Fibroblast of mammary gland (primary cell): ENCODE measurements at regions not wholly inside any gene's neighbourhood (a gene's known extent, or its start where the extent isn't known, plus 50 kb on each side); places are given as distances from the start of the nearest gene placed in this dataset.

Experiments used
- DNase-seq: peaks from one replicate; pipeline ENCODE4 v3.0.0-alpha.2; 2010; ENCODE audit warnings: low read depth
- H3K4me3 ChIP-seq: 2 replicates; pipeline ENCODE4 v1.5.1; 2011; ENCODE audit warnings: low read depth, mild to moderate bottlenecking, low read length, moderate library complexity; ENCODE audit not compliant: control insufficient read depth
- CTCF ChIP-seq: conservative IDR thresholded peaks from 2 replicates; pipeline ENCODE4 v1.5.1; 2011; ENCODE audit warnings: low read depth, low read length, inconsistent platforms; ENCODE audit not compliant: control insufficient read depth, insufficient read depth

DNA sequence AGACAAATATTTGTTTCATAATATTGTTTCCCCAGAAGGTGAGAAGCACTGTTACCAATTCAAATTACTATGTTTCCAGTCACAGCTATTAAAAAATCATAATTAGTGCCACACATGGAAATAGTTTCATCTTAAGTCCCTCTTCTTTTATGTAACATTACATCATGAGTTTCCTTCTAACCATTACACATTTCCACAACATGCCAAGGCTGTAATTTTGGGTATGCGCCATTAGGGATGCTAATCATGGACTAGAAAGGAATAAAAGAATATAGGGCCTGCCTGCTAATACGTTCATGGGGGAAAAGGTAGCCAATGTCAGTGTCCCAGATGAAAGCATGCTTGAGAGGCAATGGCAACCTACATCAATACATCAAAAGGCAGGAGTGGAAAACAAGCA lies 142.5 kb upstream of the LPAR1 start:
- TF ChIP-seq CTCF, result no peak
- DNase-seq, result peak; percentile 40
- H3K4me3 ChIP-seq, result no peak overlapping the region

GRCh38 chr9:111179577-111179976 lies 141.3 kb upstream of the LPAR1 start:
- no peak for TF ChIP-seq CTCF

GRCh38 chr9:111178331-111179055 lies 140.2 kb upstream of the LPAR1 start:
- H3K4me3 ChIP-seq, result peak overlapping the region; percentile 24
- peak; percentile 98 for DNase-seq
- no peak for TF ChIP-seq CTCF

More at GRCh38 chr9:111179577-111179976, 141.3 kb upstream of the LPAR1 start:
- H3K4me3 ChIP-seq, result no peak overlapping the region
- DNase-seq, result peak; percentile 21

- no peak for DNase-seq
- TF ChIP-seq CTCF, result no peak
- no peak overlapping the region for H3K4me3 ChIP-seq
Observed at GRCh38 chr9:111176511-111176910, 138.2 kb upstream of the LPAR1 start.

GRCh38 chr9:111175350-111175749 lies 137.1 kb upstream of the LPAR1 start:
- no peak for TF ChIP-seq CTCF
- H3K4me3 ChIP-seq, result no peak overlapping the region
- no peak for DNase-seq

DNA sequence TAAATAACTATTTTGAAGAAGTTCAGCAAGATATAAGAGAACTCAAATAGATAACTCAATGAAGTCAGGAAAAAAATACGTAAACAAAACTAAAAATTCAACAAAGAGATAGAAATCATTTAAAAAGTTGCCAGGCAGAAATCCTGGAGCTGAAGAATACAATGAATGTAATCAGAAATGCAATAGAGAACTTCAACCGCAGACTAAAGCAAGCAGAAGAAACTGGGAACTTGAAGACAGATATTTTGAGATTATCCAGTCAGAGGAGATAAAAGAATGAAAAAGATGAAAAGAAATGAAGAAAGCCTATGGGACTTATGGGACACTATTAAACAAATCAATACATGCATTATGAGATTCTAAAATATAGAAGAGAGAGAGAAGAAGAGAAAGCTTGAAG lies 129.1 kb upstream of the LPAR1 start:
- TF ChIP-seq CTCF, result no peak

More for the DNA sequence above, 129.1 kb upstream of the LPAR1 start:
- DNase-seq, result no peak
- H3K4me3 ChIP-seq, result no peak overlapping the region
